ENCODE measurements at regions not wholly inside any gene's neighbourhood (a gene's known extent, or its start where the extent isn't known, plus 50 kb on each side); places are given as distances from the start of the nearest gene placed in this dataset.

GRCh38 chr17:79320331-79320730, 245.7 kb downstream of the ENGASE start:
- Histone ChIP-seq H3K9ac (ENCODE audit: low read length) (no peak overlapping the region), H3K4me2 (ENCODE audit: low read depth, low read length, poor library complexity, severe bottlenecking) (no peak overlapping the region), H2AFZ (ENCODE audit: low read depth, low read length, severe bottlenecking) (no peak overlapping the region), H3K27me3 (ENCODE audit: low read length) (peaks cover 3% of the 10 kb centered on the region; the same call in 1 of the 2 replicates), H3K36me3 (ENCODE audit: low read length) (no peaks in the 10 kb centered on the region), H3F3A (ENCODE audit: insufficient read depth) (no peaks in the 10 kb centered on the region), H3K9me3 (ENCODE audit: insufficient read depth, low read length) (no peaks in the 10 kb centered on the region), H3K27ac (ENCODE audit: low read depth, low read length) (no peak overlapping the region), H3K9me2 (replicated peaks; ENCODE audit: insufficient read depth, low read length) (no peaks in the 10 kb centered on the region), H3K4me3 (ENCODE audit: insufficient read depth, low read length, poor library complexity, severe bottlenecking) (no peak overlapping the region), H3K79me2 (ENCODE audit: insufficient read depth, low read length) (no peaks in the 10 kb centered on the region), H4K20me1 (ENCODE audit: low read depth, low read length) (no peaks in the 10 kb centered on the region)
- TF ChIP-seq EZH2phosphoT487 (conservative IDR thresholded peaks at IDR 0.05; ENCODE audit: low read length): no peak
- TF ChIP-seq, protein P1, sequence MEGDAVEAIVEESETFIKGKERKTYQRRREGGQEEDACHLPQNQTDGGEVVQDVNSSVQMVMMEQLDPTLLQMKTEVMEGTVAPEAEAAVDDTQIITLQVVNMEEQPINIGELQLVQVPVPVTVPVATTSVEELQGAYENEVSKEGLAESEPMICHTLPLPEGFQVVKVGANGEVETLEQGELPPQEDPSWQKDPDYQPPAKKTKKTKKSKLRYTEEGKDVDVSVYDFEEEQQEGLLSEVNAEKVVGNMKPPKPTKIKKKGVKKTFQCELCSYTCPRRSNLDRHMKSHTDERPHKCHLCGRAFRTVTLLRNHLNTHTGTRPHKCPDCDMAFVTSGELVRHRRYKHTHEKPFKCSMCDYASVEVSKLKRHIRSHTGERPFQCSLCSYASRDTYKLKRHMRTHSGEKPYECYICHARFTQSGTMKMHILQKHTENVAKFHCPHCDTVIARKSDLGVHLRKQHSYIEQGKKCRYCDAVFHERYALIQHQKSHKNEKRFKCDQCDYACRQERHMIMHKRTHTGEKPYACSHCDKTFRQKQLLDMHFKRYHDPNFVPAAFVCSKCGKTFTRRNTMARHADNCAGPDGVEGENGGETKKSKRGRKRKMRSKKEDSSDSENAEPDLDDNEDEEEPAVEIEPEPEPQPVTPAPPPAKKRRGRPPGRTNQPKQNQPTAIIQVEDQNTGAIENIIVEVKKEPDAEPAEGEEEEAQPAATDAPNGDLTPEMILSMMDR (IDR thresholded peaks at IDR 0.05; ENCODE audit: insufficient read depth, low read length, poor library complexity, severe bottlenecking): no peak

DNA sequence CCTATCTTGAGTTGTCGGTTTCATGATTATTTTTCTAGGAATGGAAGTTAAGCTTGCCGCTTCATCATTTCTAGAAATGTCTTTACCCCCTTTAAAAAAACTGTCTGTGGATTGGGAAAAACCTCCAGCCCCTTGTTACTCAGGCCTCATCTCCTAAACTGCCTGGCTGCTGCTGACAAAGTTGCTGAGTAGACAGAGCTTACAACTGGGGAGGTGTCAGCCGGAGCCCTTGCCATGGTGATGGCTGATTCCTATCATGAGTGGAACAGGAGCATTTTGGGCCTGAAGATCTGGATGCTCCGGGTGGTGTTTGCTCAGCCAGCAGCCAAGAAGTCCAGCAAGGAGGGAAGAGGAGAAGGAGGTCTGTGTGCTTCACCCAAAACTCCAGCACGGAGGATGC, 243.3 kb downstream of the ENGASE start:
- Histone ChIP-seq H3K4me3 (ENCODE audit: insufficient read depth, low read length, poor library complexity, severe bottlenecking) (no peak overlapping the region), H3K27ac (ENCODE audit: low read depth, low read length) (no peak overlapping the region), H3K9me3 (ENCODE audit: insufficient read depth, low read length) (no peaks in the 10 kb centered on the region), H2AFZ (ENCODE audit: low read depth, low read length, severe bottlenecking) (no peak overlapping the region), H3F3A (ENCODE audit: insufficient read depth) (no peaks in the 10 kb centered on the region), H3K36me3 (ENCODE audit: low read length) (no peaks in the 10 kb centered on the region), H3K4me2 (ENCODE audit: low read depth, low read length, poor library complexity, severe bottlenecking) (no peak overlapping the region), H3K9ac (ENCODE audit: low read length) (no peak overlapping the region), H3K79me2 (ENCODE audit: insufficient read depth, low read length) (no peaks in the 10 kb centered on the region), H3K27me3 (ENCODE audit: low read length) (peaks cover 3% of the 10 kb centered on the region; the same call in 1 of the 2 replicates), H3K9me2 (replicated peaks; ENCODE audit: insufficient read depth, low read length) (no peaks in the 10 kb centered on the region), H4K20me1 (ENCODE audit: low read depth, low read length) (no peaks in the 10 kb centered on the region)
- no peak for TF ChIP-seq EZH2phosphoT487 (conservative IDR thresholded peaks at IDR 0.05; ENCODE audit: low read length)
- TF ChIP-seq, protein P1 (IDR thresholded peaks at IDR 0.05; ENCODE audit: insufficient read depth, low read length, poor library complexity, severe bottlenecking): no peak

- no peak overlapping the region for H3K4me3 ChIP-seq (ENCODE audit: insufficient read depth, low read length, poor library complexity, severe bottlenecking)
- H3K36me3 ChIP-seq (ENCODE audit: low read length): no peaks in the 10 kb centered on the region
- no peaks in the 10 kb centered on the region for H3K9me2 ChIP-seq (replicated peaks; ENCODE audit: insufficient read depth, low read length)
- no peak overlapping the region for H3K4me2 ChIP-seq (ENCODE audit: low read depth, low read length, poor library complexity, severe bottlenecking)
- no peaks in the 10 kb centered on the region for H3K9me3 ChIP-seq (ENCODE audit: insufficient read depth, low read length)
- no peaks in the 10 kb centered on the region for H3K79me2 ChIP-seq (ENCODE audit: insufficient read depth, low read length)
- H3K9ac ChIP-seq (ENCODE audit: low read length): no peak overlapping the region
- H3K27me3 ChIP-seq (ENCODE audit: low read length): no peaks in the 10 kb centered on the region
- H2AFZ ChIP-seq (ENCODE audit: low read depth, low read length, severe bottlenecking): no peak overlapping the region
- TF ChIP-seq, protein P1 (IDR thresholded peaks at IDR 0.05; ENCODE audit: insufficient read depth, low read length, poor library complexity, severe bottlenecking): no peak
- no peak for TF ChIP-seq EZH2phosphoT487 (conservative IDR thresholded peaks at IDR 0.05; ENCODE audit: low read length)
- H3F3A ChIP-seq (ENCODE audit: insufficient read depth): no peaks in the 10 kb centered on the region
- no peaks in the 10 kb centered on the region for H4K20me1 ChIP-seq (ENCODE audit: low read depth, low read length)
- H3K27ac ChIP-seq (ENCODE audit: low read depth, low read length): no peak overlapping the region
These were observed 242.2 kb downstream of the ENGASE start for GRCh38 chr17:79316805-79317204.

All from SU-DHL-6 (cell line).